ENCODE measurements at regions not wholly inside any gene's neighbourhood (a gene's known extent, or its start where the extent isn't known, plus 50 kb on each side); places are given as distances from the start of the nearest gene placed in this dataset.

GRCh38 chr2:5544205-5544786, 147.9 kb upstream of the SOX11 start:
- H3K27ac ChIP-seq, result no peak overlapping the region
- H3K4me1 ChIP-seq (replicated peaks), result peaks cover 2% of the 10 kb centered on the region
- H3K9me3 ChIP-seq (replicated peaks), result peaks cover 4% of the 10 kb centered on the region; the same call in 1 of the 2 replicates
- no peak for DNase-seq (ENCODE audit: low read depth in 1 of 2, low spot score in 2 of 2)
- H3K36me3 ChIP-seq, result no peaks in the 10 kb centered on the region
- H3K27me3 ChIP-seq (replicated peaks), result no peaks in the 10 kb centered on the region
- H3K4me3 ChIP-seq, result no peak overlapping the region

DNA sequence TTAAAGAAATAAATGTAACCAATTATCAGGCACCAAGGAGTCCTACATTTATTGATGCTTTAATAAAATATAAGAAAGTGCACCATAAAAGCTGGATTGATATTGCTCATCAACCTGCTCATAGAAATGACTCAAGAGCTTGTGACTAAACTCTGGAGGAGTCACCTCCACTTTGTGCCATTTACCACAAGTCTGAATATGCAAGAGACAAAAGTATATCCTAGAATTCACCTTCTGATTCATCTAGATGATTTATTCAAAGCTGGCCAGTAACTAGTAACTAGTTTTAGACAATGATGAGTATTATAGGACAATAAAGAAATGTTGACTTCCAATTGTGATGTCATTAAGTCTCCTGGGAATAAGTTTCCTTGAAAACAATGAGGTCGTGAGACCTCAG, 146.0 kb upstream of the SOX11 start:
- Histone ChIP-seq H3K36me3 (no peaks in the 10 kb centered on the region), H3K27me3 (replicated peaks) (no peaks in the 10 kb centered on the region), H3K27ac (no peak overlapping the region), H3K4me3 (no peak overlapping the region), H3K4me1 (replicated peaks) (peaks cover 4% of the 10 kb centered on the region), H3K9me3 (replicated peaks) (peaks cover 4% of the 10 kb centered on the region; the same call in 1 of the 2 replicates)
- no peak for DNase-seq (ENCODE audit: low read depth in 1 of 2, low spot score in 2 of 2)

- no peak overlapping the region for H3K4me3 ChIP-seq
- peak overlapping the region; percentile 54 for H3K27ac ChIP-seq
- DNase-seq (ENCODE audit: low read depth in 1 of 2, low spot score in 2 of 2), result peak; percentile 60 to 64
- no peaks in the 10 kb centered on the region for H3K9me3 ChIP-seq (replicated peaks)
- H3K36me3 ChIP-seq, result no peaks in the 10 kb centered on the region
- peaks cover 4% of the 10 kb centered on the region for H3K4me1 ChIP-seq (replicated peaks)
- H3K27me3 ChIP-seq (replicated peaks), result no peaks in the 10 kb centered on the region
Measured at GRCh38 chr2:5548991-5549715, 143.0 kb upstream of the SOX11 start.

- peak overlapping the region; percentile 54 for H3K27ac ChIP-seq
- no peak for DNase-seq (ENCODE audit: low read depth in 1 of 2, low spot score in 2 of 2)
- no peaks in the 10 kb centered on the region for H3K9me3 ChIP-seq (replicated peaks)
- H3K4me3 ChIP-seq, result no peak overlapping the region
- H3K27me3 ChIP-seq (replicated peaks), result no peaks in the 10 kb centered on the region
- H3K4me1 ChIP-seq (replicated peaks), result peaks cover 4% of the 10 kb centered on the region
- no peaks in the 10 kb centered on the region for H3K36me3 ChIP-seq
Measured at GRCh38 chr2:5549771-5550170, 142.4 kb upstream of the SOX11 start.

- H3K36me3 ChIP-seq, result no peaks in the 10 kb centered on the region
- H3K27ac ChIP-seq, result no peak overlapping the region
- no peaks in the 10 kb centered on the region for H3K9me3 ChIP-seq (replicated peaks)
- no peak for DNase-seq (ENCODE audit: low read depth in 1 of 2, low spot score in 2 of 2)
- H3K4me3 ChIP-seq, result no peak overlapping the region
- H3K27me3 ChIP-seq (replicated peaks), result no peaks in the 10 kb centered on the region
- H3K4me1 ChIP-seq (replicated peaks), result peaks cover 1% of the 10 kb centered on the region
Measured at GRCh38 chr2:5555636-5556035, 136.5 kb upstream of the SOX11 start.

DNA sequence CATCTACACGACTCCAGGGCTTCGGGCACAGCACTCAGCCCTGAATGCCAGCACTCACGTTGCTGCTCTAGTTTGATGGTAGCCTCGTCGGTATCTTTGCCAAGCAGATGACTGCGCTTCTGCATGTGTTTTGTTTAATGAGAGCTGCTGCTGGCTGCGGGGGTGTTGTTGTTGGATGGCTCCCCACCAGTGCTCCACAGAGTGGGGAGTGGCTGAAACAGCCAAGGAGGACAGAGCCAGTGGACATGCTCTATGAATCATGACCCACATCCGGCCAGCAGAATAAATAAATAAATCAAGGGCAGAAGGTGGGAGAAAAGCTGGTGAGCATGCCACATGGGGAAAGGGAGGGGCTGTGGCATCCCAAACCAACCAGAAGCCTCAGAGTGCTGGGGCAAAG, 131.2 kb upstream of the SOX11 start:
- no peak overlapping the region for H3K4me3 ChIP-seq

DNA sequence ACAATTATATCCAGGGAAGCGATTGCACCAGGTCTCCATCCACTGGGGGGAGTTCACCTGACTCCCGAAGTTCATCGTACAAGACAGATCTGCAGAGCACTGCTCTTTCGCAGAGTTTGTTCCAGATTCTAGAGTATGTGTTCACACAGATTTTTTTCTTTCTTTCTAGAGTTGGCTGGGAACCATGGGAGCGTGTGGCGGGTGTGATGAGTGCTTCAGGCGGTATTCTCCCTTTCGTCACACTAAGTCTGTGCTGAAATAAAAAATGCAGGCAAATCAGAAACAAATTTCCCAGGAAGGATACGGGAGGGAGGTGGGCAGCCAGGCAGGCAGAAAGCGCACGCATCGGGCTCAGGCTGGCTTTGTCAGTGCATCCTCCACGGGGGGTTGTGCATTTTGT, 129.8 kb upstream of the SOX11 start:
- Histone ChIP-seq H3K9me3 (replicated peaks) (no peaks in the 10 kb centered on the region), H3K4me3 (no peak overlapping the region), H3K4me1 (replicated peaks) (peaks cover 6% of the 10 kb centered on the region), H3K36me3 (no peaks in the 10 kb centered on the region), H3K27me3 (replicated peaks) (no peaks in the 10 kb centered on the region), H3K27ac (no peak overlapping the region)
- DNase-seq (ENCODE audit: low read depth in 1 of 2, low spot score in 2 of 2), result no peak

More for the DNA sequence above, 131.2 kb upstream of the SOX11 start:
- no peaks in the 10 kb centered on the region for H3K9me3 ChIP-seq (replicated peaks)
- no peak overlapping the region for H3K27ac ChIP-seq
- DNase-seq (ENCODE audit: low read depth in 1 of 2, low spot score in 2 of 2), result peak; percentile 71 to 76
- H3K27me3 ChIP-seq (replicated peaks), result no peaks in the 10 kb centered on the region
- H3K4me1 ChIP-seq (replicated peaks), result peaks cover 6% of the 10 kb centered on the region
- H3K36me3 ChIP-seq, result no peaks in the 10 kb centered on the region

DNA sequence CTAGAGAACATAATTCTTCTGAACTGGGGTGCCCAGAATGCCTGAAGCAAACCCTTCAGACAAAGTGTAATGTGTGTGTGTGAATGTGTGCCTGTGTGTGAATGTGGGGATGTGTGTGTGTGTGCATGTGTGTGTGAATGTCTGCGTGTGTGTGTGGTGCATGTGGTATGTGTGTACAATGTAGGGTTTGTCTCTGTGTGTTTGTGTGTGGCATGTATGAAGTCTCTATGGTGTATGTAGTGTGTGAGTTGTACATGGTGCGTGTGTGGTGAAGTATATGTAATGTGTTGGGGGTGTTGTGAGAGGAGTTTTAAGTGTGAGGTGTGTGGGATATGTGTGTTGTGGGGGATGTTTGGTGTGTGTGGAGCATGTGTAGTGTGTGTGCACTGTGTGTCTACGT, 129.3 kb upstream of the SOX11 start:
- H3K27me3 ChIP-seq (replicated peaks), result no peaks in the 10 kb centered on the region
- no peak overlapping the region for H3K27ac ChIP-seq
- peaks cover 6% of the 10 kb centered on the region for H3K4me1 ChIP-seq (replicated peaks)
- no peaks in the 10 kb centered on the region for H3K9me3 ChIP-seq (replicated peaks)
- H3K36me3 ChIP-seq, result no peaks in the 10 kb centered on the region
- DNase-seq (ENCODE audit: low read depth in 1 of 2, low spot score in 2 of 2), result no peak
- no peak overlapping the region for H3K4me3 ChIP-seq

GRCh38 chr2:5563411-5563810, 128.8 kb upstream of the SOX11 start:
- Histone ChIP-seq H3K4me1 (replicated peaks) (peaks cover 6% of the 10 kb centered on the region), H3K4me3 (no peak overlapping the region), H3K36me3 (no peaks in the 10 kb centered on the region), H3K9me3 (replicated peaks) (no peaks in the 10 kb centered on the region), H3K27ac (no peak overlapping the region), H3K27me3 (replicated peaks) (no peaks in the 10 kb centered on the region)
- DNase-seq (ENCODE audit: low read depth in 1 of 2, low spot score in 2 of 2), result no peak

DNA sequence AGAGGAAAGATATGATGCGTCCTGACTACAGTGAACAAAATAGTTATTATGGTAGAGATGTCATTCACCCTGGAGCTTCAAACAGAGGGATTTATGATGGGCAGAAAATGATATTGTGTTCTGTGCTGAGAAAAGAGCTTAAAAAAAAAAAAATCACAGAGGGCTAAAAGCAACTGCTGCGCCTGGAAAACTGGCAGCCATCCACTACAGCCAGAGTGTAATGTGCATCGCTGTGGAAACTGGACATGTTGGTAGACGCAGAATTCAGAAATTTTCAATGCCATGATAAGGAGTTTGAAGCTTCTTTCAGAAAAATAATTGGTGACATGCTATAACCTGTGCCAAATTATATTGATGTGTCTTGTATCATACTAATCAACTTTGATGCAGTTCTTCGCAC, 122.9 kb upstream of the SOX11 start:
- peaks cover 3% of the 10 kb centered on the region for H3K9me3 ChIP-seq (replicated peaks)
- no peaks in the 10 kb centered on the region for H3K4me1 ChIP-seq (replicated peaks)
- H3K36me3 ChIP-seq, result no peaks in the 10 kb centered on the region
- no peak for DNase-seq (ENCODE audit: low read depth in 1 of 2, low spot score in 2 of 2)
- no peak overlapping the region for H3K27ac ChIP-seq
- H3K4me3 ChIP-seq, result no peak overlapping the region
- H3K27me3 ChIP-seq (replicated peaks), result no peaks in the 10 kb centered on the region

DNA sequence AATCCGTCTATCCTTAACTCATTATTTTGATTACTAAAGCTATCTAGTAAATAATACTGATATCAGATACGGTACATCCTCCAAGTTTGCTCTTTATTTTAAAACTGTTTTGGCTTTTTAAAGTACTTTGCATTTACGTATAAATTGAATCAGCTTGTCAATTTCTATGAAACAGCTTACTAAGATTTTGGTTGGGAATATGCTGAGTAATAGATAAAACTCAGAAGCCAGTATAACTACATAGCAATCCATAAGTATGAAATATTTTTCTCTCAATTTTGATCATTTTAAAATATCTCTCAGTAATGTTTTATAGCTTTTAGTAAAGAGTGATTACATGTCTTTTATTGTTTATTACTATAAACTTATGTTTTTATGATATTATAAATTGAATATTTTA, 116.2 kb upstream of the SOX11 start:
- no peaks in the 10 kb centered on the region for H3K36me3 ChIP-seq
- no peak for DNase-seq (ENCODE audit: low read depth in 1 of 2, low spot score in 2 of 2)
- no peaks in the 10 kb centered on the region for H3K27me3 ChIP-seq (replicated peaks)
- H3K9me3 ChIP-seq (replicated peaks), result peaks cover 3% of the 10 kb centered on the region; the same call in 1 of the 2 replicates
- no peak overlapping the region for H3K4me3 ChIP-seq
- no peak overlapping the region for H3K27ac ChIP-seq
- no peaks in the 10 kb centered on the region for H3K4me1 ChIP-seq (replicated peaks)

DNA sequence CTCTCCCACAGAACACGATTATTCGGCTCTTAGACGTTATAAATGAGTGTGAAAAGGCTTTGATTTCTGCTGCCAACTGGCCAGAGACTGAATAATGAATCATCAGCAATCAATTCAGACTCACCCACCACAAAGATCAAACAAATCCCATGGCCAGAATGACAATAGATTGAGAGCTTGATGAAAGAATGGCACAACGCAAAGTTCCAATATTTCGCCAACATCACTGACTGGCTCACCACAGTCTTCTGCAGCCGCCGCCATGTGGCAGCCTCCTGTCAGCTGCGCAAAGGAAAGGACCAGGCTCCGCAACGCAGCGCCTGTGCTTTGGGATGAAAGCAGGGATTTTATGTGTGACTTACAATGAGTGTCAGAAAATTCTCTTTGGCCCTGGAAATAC, 104.4 kb upstream of the SOX11 start:
- Histone ChIP-seq H3K27me3 (replicated peaks) (no peaks in the 10 kb centered on the region), H3K4me1 (replicated peaks) (no peaks in the 10 kb centered on the region), H3K9me3 (replicated peaks) (0 out of 2 replicates have a peak, but pooled peaks cover 4% of the 10 kb centered on the region), H3K36me3 (no peaks in the 10 kb centered on the region), H3K4me3 (no peak overlapping the region), H3K27ac (no peak overlapping the region)
- no peak for DNase-seq (ENCODE audit: low read depth in 1 of 2, low spot score in 2 of 2)

DNA sequence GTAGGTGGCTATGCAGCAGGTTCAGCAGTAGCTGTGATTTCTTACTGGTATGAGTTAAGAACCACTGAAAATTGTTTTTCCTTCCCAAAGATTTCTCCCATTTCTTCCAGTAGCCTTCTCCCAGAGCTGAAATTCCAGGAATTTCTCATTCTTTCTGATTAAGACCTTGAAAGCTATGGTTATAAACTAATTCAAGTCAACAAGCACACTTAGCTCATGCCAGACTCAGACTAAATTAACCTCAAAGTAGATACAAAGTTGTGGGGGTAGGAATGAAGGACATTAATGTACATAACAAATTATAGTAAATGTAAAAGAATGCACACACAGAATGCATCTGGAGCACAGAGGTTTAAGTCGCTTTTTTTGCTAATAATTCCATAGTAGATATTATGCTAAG, 103.6 kb upstream of the SOX11 start:
- Histone ChIP-seq H3K27ac (no peak overlapping the region), H3K4me3 (no peak overlapping the region)
- no peak for DNase-seq (ENCODE audit: low read depth in 1 of 2, low spot score in 2 of 2)

GRCh38 chr2:5589183-5589582, 103.0 kb upstream of the SOX11 start:
- Histone ChIP-seq H3K36me3 (no peaks in the 10 kb centered on the region), H3K9me3 (replicated peaks) (0 out of 2 replicates have a peak, but pooled peaks cover 4% of the 10 kb centered on the region), H3K4me3 (no peak overlapping the region), H3K27ac (no peak overlapping the region), H3K4me1 (replicated peaks) (no peaks in the 10 kb centered on the region), H3K27me3 (replicated peaks) (no peaks in the 10 kb centered on the region)
- no peak for DNase-seq (ENCODE audit: low read depth in 1 of 2, low spot score in 2 of 2)

More for the DNA sequence above, 103.6 kb upstream of the SOX11 start:
- Histone ChIP-seq H3K4me1 (replicated peaks) (no peaks in the 10 kb centered on the region), H3K27me3 (replicated peaks) (no peaks in the 10 kb centered on the region), H3K9me3 (replicated peaks) (0 out of 2 replicates have a peak, but pooled peaks cover 4% of the 10 kb centered on the region), H3K36me3 (no peaks in the 10 kb centered on the region)

All from SJSA1 (cell line).